NCI-H510A treated with DMSO at 0.1 percent for 48 hours (cell line): ENCODE measurements at regions not wholly inside any gene's neighbourhood (a gene's known extent, or its start where the extent isn't known, plus 50 kb on each side); places are given as distances from the start of the nearest gene placed in this dataset.
A peak's percentile ranks its signal among the peaks of the same experiment; 100 is the strongest.

Source experiments
- DNase-seq: peaks from one replicate; lab custom pipeline; 2025; lab: John Stamatoyannopoulos, UW

GRCh38 chr14:97353102-97353501, 555.9 kb downstream of the VRK1 start:
- no peak for DNase-seq

GRCh38 chr14:97354119-97354722, 557.0 kb downstream of the VRK1 start:
- no peak for DNase-seq

DNA sequence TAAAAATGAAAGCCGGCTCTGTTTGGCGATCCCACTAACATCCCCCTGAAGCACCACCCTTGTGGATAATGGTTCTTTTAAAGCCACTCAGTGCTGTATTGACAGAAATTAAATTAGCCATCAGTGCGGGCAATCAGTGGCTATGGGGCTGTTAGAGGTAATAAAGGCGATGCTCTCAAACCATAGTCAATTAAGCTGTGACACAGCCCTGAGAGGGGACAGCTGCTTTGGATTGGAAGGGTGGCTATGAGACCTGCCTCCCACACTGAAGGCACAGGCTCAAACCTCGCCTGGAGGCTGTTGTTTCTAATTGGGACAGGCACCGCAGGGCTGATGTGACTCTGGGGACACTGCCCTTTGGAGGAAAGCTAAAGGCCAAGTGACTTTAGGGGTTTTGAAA, 562.2 kb downstream of the VRK1 start:
- no peak for DNase-seq

DNA sequence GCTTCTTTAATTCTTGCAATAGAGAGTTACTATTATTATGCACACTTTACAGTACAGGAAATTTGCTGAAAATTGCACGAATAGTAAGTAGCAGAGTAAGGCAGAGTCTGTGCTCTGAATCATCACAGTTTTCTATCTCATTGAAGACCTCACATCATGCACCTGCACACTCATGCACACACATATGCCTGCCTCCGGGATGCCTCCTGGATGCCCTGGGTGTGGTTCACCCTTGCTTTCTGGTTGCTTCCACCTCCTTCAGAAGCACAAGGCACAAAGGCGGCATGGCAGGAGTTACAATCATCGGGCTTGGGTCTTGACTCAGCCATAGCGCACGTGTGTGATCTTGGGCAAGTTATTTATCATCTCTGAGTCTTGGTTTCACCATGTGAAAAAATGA, 564.0 kb downstream of the VRK1 start:
- DNase-seq = no peak

DNA sequence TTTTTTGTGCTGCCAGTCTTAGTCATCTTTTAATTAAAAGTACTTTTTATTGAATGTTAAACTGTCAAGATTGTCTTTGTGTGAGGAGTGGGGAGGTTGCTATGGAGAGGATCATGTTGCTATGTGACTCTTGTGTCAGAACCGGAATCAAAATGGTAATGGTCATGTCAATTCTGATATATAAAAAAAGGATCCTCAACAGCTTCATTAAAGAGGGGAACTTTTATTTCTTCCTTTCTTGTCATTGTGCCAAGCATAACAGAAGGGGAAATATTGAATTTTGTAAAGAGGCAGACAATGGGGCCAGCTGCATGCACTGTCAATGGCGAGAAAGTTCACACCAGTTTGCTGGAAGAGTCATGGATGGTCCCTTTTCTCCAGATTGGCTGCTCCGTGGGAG, 564.8 kb downstream of the VRK1 start:
- DNase-seq = no peak

DNA sequence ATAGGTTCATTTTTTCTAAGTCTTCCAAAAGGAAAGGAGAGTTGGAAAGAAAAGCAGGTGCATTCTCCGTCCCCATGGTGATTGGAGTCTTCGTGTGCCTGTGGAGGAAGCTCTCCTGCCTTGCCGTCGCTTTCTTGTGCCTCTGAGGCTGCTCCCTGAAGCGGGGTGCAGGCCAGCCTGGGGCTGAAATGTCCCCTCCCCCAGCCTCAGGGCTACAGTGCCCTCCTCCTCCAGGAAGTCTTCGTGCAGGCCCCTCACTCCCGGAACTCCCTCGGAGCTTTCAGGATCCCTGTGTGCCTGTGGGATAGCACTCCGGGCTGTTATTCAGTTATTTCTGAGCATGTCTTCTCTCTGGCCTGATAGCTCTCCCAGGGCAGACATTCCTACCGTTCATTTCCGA, 569.2 kb downstream of the VRK1 start:
- no peak for DNase-seq

GRCh38 chr14:97367278-97367677, 570.1 kb downstream of the VRK1 start:
- no peak for DNase-seq

DNA sequence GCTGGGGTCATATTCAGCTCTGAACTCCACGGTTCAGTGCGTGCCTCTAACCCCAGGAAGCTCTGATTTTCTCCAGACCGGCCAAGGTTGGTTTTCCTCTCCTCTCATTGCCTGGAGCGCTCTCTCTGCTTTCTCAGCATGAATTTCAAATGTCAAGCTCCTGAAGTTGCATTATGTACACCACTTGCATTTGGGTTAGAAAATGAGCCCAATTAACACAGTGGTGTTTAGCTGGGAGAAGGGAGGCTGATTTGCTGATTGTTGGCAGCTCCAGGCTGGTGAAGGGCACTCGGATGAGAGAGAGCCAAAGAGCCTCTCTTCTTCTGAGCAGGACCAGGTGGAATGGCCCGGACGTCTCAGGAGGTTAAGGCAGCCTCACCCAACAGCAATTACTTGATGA, 570.9 kb downstream of the VRK1 start:
- DNase-seq = no peak

DNA sequence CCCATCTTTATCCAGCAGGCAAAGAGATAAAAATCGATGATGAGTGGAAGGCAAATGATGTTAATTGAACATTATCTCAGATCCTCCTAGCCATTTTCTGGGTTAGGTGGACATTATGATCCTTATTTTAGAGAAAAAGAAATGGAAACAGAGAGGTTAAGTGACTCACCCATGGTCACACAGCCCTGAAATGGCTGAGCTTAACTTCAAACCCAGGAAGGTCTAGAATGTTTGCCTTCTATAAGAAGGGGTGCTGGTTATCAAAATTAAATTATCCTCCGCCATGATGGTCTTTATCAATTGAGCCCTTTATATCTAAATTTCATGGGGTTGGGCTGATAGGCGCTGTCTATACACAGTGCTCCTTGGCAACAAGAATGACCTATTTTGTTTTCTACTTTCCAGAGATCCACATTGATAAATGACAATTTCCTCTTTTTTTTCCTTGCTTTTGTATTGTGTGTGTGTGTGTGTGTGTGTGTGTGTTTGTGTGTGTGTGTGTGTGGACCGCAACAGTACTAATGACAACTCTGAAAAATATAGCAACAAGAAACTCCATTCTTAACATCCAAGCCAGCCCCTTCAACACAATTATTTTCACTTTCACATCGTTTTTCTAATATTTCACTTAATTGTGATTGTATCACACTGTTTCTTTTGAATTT, 571.9 kb downstream of the VRK1 start:
- no peak for DNase-seq

DNA sequence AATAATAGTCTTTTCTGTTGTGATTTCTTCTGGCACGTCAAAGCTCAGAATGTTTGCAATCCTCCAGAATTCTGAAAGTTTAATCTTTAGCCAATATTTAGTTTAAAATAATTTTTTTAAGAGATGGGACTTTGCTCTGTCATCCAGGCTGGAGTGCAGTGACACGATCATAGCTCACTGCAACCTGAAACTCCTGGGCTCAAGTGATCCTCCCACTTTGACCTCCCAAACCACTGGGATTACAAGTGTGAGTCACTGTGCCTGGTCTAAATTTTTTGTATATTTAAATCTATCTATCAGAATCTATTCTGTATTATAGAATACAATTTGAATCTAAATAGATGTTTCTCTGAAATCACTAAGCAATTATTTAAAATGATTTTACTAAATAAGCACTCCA, 572.7 kb downstream of the VRK1 start:
- no peak for DNase-seq

DNA sequence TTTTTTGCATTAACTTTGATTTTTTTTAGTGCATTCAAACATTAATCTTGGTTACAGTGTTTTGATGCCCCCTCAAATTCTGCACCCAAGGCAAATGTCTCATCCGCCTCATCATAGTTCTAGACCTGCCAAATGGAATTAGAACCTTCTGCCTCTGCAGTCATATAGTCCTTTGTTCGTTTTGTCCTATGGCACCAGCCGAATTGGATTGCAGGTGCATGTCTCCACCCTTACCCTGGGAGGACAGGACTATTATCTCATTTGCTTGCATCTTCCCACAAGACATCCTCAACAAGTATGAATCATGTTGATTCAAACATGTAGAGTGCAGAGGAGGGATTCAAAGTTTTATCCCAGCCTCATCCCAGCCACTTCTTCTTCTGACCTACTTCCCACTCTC, 579.1 kb downstream of the VRK1 start:
- no peak for DNase-seq

- DNase-seq = no peak
These were observed 580.4 kb downstream of the VRK1 start for GRCh38 chr14:97377550-97377949.

DNA sequence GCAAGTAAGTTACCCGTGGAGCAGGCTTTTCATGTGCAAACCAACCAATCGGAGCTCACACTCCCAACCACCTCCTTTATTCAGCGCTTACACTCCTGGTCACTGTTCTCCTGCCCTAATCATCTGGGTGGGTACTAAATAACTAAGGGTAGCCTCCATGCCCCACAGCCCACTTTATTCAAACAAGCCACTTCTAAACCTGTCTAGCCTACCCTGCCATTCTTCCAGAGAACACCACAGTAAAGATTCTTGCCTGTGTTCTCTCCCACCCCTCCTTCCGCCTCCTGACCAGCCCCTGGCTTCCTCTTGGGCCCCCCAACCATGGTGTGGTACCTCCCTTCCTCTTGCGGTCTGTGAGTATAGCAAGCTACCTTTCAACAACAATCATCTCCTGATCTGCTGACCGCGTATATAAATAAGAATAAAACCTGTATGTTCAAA, 581.9 kb downstream of the VRK1 start:
- DNase-seq = no peak

DNA sequence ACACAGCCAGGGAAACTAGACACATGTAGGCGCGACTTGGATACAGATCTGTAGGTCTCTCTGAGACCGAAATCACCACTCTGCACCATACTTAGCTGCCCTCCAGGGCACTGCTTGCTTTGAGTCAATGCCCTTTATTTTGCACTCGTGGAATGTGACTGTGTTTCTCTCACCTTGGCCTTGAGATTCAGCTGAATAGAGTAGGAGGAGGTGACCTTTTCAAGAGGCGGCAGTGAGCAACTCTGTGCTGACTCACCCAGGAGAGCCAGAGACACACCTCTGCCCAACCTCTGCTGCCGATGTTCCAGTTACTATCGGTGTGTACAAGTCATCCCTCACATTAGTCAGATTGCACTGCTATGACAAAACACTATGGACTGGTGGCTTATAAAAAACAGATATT, 583.4 kb downstream of the VRK1 start:
- DNase-seq = no peak

DNA sequence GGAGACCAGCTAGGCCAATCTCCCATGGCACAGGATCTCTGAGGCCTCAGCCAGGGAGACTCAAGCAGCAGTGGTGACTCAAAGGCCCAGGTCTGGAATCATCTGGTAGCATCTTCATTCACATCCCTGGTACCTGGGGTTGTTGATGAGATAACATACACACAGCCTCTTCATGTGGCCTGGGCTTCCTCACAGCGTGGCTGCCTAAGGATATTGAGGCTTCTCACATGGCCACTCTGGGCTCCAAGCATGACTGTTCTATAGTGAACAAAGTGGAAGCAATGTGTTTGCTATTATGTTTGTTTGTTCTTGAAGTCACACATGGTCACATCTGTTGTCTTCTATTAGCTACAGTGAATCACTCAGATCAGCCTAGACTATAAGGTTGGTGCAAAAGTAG, 584.1 kb downstream of the VRK1 start:
- no peak for DNase-seq

- no peak for DNase-seq
These were observed 585.5 kb downstream of the VRK1 start for GRCh38 chr14:97382616-97383226.

DNA sequence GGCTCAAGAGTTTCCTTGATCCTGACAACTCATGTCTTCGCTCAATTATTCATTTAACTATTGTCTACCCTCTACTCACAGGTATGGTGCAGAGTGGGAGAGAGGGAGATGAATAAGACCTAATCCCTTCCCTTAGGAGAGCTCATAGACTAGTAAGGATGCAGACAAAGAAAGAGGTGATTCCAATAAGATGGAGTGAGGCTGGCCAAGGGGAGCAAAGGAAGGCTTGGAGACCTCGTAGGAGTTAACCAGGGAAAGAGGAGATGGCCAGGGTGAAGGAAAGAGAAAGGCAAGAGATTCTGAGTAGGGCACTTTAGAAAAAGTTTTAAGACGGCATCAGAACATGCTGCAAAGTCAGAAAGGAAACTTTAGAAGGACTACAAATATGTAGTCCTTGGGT, 588.5 kb downstream of the VRK1 start:
- DNase-seq = no peak

DNA sequence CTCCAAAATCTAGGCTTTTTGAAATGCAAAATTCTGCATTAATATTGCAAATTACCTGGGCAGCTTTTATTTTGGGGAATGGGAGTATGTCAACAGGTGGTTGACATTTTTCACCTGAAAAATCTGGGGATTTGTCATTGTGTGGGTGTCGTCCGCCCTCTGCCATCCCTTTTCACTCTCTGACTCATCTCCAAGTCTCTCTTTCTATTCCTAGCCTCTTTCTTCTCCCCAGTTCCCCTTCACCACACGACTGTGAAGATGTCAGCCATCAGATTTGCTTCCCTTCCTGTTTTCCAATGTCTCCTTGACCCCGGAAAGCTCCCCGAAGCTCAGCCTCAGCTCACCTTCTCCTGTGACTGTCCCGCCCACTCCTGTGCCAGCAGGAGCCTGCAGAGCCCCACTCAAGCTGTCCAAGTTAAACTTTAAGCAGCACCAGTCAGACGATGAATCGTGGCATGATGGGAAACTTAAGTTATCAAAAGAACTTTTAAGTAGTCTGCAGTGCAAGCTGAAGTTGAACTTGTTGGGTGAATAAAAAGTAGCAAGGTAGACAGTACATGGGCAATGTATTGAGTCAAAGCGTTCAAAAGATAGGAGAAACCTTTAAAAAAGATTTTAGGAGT, 590.2 kb downstream of the VRK1 start:
- no peak for DNase-seq

GRCh38 chr14:97388408-97388807, 591.2 kb downstream of the VRK1 start:
- no peak for DNase-seq

DNA sequence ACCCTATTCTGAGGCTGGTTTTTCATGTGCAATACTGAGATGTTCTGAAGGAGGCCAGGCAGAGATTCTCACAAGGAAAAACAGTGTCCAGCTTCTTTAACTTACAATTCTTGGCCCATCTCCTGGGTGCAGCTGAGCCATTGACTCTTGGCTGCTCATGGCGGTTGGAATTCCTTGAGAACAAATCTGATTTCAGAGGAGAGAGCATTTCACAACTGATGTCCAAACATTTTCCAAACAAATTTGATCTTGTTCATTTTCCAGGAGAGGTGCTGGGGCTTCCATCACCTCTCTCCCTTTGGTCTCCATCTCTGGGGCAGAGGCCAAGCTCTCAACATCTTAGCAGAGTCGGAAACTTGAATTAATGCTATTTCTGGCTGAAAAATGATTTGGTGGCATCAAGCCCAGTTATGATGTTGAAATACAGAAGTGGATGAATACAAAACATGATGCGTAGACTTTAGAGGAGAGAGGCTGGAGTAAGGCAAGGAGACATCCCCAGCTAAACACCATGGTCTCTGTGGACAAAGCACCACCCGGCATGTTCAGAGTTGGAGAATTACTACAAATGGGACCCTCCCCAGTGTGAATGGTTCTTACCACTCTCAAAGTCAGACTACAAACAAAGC, 593.0 kb downstream of the VRK1 start:
- no peak for DNase-seq

GRCh38 chr14:97393244-97393643, 596.1 kb downstream of the VRK1 start:
- DNase-seq = no peak

- peak; percentile 8 for DNase-seq
These were observed 597.9 kb downstream of the VRK1 start for GRCh38 chr14:97395068-97395467.

DNA sequence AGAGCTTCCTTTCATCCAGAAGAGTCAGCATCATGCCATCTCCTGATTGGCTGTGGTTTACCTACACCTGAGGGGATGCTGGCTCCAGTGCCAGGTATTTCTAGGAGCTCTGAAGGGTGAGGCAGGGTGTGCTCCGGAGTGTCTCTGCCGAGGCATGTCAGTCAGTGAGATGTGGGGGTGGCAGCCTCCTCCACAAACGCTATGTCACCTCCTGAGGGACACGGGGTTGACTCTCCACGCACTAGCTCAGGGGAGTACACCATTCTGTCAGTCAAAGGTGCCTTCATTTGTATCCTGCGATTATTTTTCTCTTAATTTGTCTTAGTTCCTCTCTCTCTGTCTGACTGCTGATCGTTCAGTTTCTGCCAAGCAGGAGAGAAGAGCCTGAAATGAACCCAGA, 604.5 kb downstream of the VRK1 start:
- DNase-seq = no peak
